ENCODE measurements at regions not wholly inside any gene's neighbourhood (a gene's known extent, or its start where the extent isn't known, plus 50 kb on each side); places are given as distances from the start of the nearest gene placed in this dataset.

- TF ChIP-seq GATA2 (IDR thresholded peaks at IDR 0.05; ENCODE audit: low read depth, low read length) (no peak), GATA3 (IDR thresholded peaks at IDR 0.05; ENCODE audit: low read depth, low read length) (no peak)
Observed at GRCh38 chr4:188754372-188755002, 615.2 kb downstream of the TRIML1 start.

All from SH-SY5Y (cell line).